B cell (primary cell): ENCODE measurements at regions not wholly inside any gene's neighbourhood (a gene's known extent, or its start where the extent isn't known, plus 50 kb on each side); places are given as distances from the start of the nearest gene placed in this dataset.

ENCODE experiments used
- ATAC-seq: fragments of 200-7000 bp; cut with Tn5 transposase; one replicate; pipeline ENCODE4 v1.10.0; 2021; ENCODE audit warnings: low read depth, mild to moderate bottlenecking, moderate number of reproducible peaks, moderate library complexity
- CTCF ChIA-PET: fragments of 350-600 bp; sonication (Branson Sonifier 250); formaldehyde crosslinking; loops from one replicate; lab custom pipeline; 2021; ENCODE audit warnings: antibody characterized with exemption, inconsistent platforms; lab: Charles Lee
- POLR2A ChIA-PET: fragments of 350-600 bp; sonication (Branson Sonifier 250); formaldehyde crosslinking; loops from one replicate; lab custom pipeline; 2021; ENCODE audit warnings: antibody characterized with exemption; lab: Charles Lee
- DNase-seq: peaks from one replicate; pipeline ENCODE4 v3.0.0; 2013
- H2AFZ ChIP-seq: 2 replicates; pipeline ENCODE4 v1.6.1; 2012; ENCODE audit warnings: mild to moderate bottlenecking, low read depth, low read length; ENCODE audit not compliant: insufficient read depth, poor library complexity, severe bottlenecking
- H3K27ac ChIP-seq, 2 donors: 1 replicate in 1 of 2; 2 replicates in 1 of 2; pipeline ENCODE4 v1.5.1; 2012 to 2013; ENCODE audit warnings: low read length in 2 of 2, mild to moderate bottlenecking in 2 of 2, moderate library complexity in 1 of 2
- H3K27me3 ChIP-seq, 4 experiments: fragments of 200-600 bp in 1 of 4; sonication (generic) in 1 of 4; replicated peaks in 1 of 4; 1 replicate in 2 of 4; 2 replicates in 2 of 4; pipeline versions ENCODE4 v1.6.1 to v1.7.0; 2013 to 2016; ENCODE audit warnings: low read length in 3 of 4, mild to moderate bottlenecking in 2 of 4, mixed read lengths in 1 of 4, moderate library complexity in 1 of 4; ENCODE audit not compliant: insufficient read depth in 4 of 4, control insufficient read depth in 3 of 4; ENCODE audit errors: control extremely low read depth in 1 of 4
- H3K36me3 ChIP-seq, 2 experiments: replicated peaks in 1 of 2; 1 replicate in 1 of 2; 2 replicates in 1 of 2; pipeline versions ENCODE4 v1.6.1 to v1.7.1; 2013; ENCODE audit warnings: low read length in 1 of 2; ENCODE audit not compliant: insufficient read depth in 2 of 2, control insufficient read depth in 1 of 2; ENCODE audit errors: control extremely low read depth in 1 of 2, extremely low read depth in 1 of 2
- H3K4me1 ChIP-seq, 2 donors: fragments of 200-600 bp in 1 of 2; sonication (generic) in 1 of 2; 1 replicate in 1 of 2; 2 replicates in 1 of 2; pipeline versions ENCODE4 v1.5.1 to v1.6.1; 2013 to 2017; ENCODE audit warnings: low read length in 2 of 2; ENCODE audit not compliant: control insufficient read depth in 2 of 2, insufficient read depth in 2 of 2
- H3K4me2 ChIP-seq: replicated peaks from 2 replicates; pipeline ENCODE3; 2012; ENCODE audit warnings: mild to moderate bottlenecking, low read depth, low read length; ENCODE audit not compliant: poor library complexity, severe bottlenecking
- H3K4me3 ChIP-seq, 5 experiments: fragments of 200-600 bp in 1 of 5; sonication (generic) in 1 of 5; 1 replicate in 3 of 5; 2 replicates in 2 of 5; pipeline versions ENCODE4 v1.5.1 to v1.7.0; 2011 to 2016; ENCODE audit warnings: low read length in 4 of 5, mild to moderate bottlenecking in 4 of 5, low read depth in 2 of 5, control low read depth in 1 of 5, moderate library complexity in 1 of 5; ENCODE audit not compliant: insufficient read depth in 1 of 5; ENCODE audit errors: control extremely low read depth in 1 of 5, extremely low read depth in 1 of 5
- H3K79me2 ChIP-seq: fragments of 200-600 bp; sonication (generic); one replicate; pipeline ENCODE4 v1.6.0; 2016; ENCODE audit warnings: low read length; ENCODE audit not compliant: control insufficient read depth, insufficient read depth
- H3K9ac ChIP-seq: fragments of 200-600 bp; sonication (generic); 2 replicates; pipeline ENCODE4 v1.6.1; 2017; ENCODE audit warnings: mild to moderate bottlenecking, low read length, moderate library complexity
- H3K9me3 ChIP-seq, 3 donors: one replicate each; pipeline versions ENCODE4 v1.6.1 to v1.7.1; 2013; ENCODE audit warnings: low read length in 2 of 3; ENCODE audit not compliant: control insufficient read depth in 2 of 3, insufficient read depth in 1 of 3; ENCODE audit errors: control extremely low read depth in 1 of 3
- H4K20me1 ChIP-seq: 2 replicates; pipeline ENCODE4 v1.6.0; 2012; ENCODE audit warnings: mild to moderate bottlenecking, low read length; ENCODE audit not compliant: insufficient read depth, control insufficient read depth, poor library complexity, severe bottlenecking
- H3K27ac Mint-ChIP-seq: one replicate; pipeline ENCODE4 v1.8.0; 2021; ENCODE audit warnings: mixed read lengths
- H3K27me3 Mint-ChIP-seq: one replicate; pipeline ENCODE4 v1.8.0; 2021; ENCODE audit warnings: mixed read lengths
- H3K4me1 Mint-ChIP-seq: one replicate; pipeline ENCODE4 v1.8.0; 2021; ENCODE audit warnings: mixed read lengths
- H3K4me3 Mint-ChIP-seq: one replicate; pipeline ENCODE4 v1.8.0; 2021; ENCODE audit warnings: mixed read lengths
- H3K9me3 Mint-ChIP-seq: one replicate; pipeline ENCODE4 v1.8.0; 2022; ENCODE audit warnings: mixed read lengths; ENCODE audit not compliant: insufficient read depth
- EZH2 ChIP-seq: IDR thresholded peaks from 2 replicates; pipeline ENCODE4 v1.6.1; 2012; ENCODE audit warnings: borderline replicate concordance, low read depth, mild to moderate bottlenecking, moderate library complexity, low read length; ENCODE audit not compliant: insufficient read depth, poor library complexity, severe bottlenecking
- WGBS: methylation state at CpG from one replicate; pipeline ENCODE4 v1.1.5; 2013; ENCODE audit warnings: missing lambda C conversion rate; ENCODE audit not compliant: insufficient coverage; 5-methylcytosine and 5-hydroxymethylcytosine counted together
- intact Hi-C: fragments of 100-400 bp; cut with micrococcal nuclease; formaldehyde crosslinking; loops from one replicate; pipeline ENCODE4 v1.10.0; 2022
- TF ChIP-seq, protein P1 (sequence below): fragments of 200-600 bp; IDR thresholded peaks from one replicate; pipeline ENCODE4 v1.8.0; 2022; ENCODE audit warnings: antibody characterized with exemption, mild to moderate bottlenecking

DNA sequence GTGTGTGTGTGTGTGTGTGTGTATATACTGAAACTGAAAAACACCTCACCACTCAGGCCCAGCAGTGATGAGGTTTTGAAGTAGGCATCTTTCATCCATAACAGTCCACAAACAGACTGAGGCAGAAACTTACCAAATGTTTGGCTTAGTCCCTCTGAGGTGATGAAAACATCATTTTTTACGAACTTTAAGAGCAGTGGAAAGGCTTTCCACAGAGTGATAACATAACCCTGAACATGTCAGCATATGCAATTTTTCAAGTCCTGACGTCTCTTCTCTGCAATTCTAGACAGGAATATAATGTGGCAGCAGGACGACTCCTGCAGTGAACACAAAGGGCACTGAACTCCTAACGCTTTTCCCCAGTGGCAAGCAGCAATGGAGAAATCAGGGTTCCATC is 247.0 kb upstream of the THBS1 start:
- ATAC-seq, result no peak
- Histone ChIP-seq H3K27me3 (no peaks in the 10 kb centered on the region), H3K4me3 (no peak overlapping the region), H3K27ac (no peak overlapping the region), H3K4me2 (no peak overlapping the region), H3K36me3 (no peaks in the 10 kb centered on the region), H3K4me1 (no peaks in the 10 kb centered on the region), H3K9ac (no peak overlapping the region), H3K79me2 (no peaks in the 10 kb centered on the region), H3K9me3 (no peaks in the 10 kb centered on the region), H4K20me1 (no peaks in the 10 kb centered on the region), H2AFZ (no peak overlapping the region)
- 87% methylated on average over 4 of the region's 4 CpGs for WGBS
- ChIA-PET POLR2A (no interaction called here), CTCF (no interaction called here)
- no peaks in the 10 kb centered on the region for H3K9me3 Mint-ChIP-seq
- intact Hi-C loops, result no loop called here
- H3K4me3 Mint-ChIP-seq, result no peak overlapping the region
- no peaks in the 10 kb centered on the region for H3K4me1 Mint-ChIP-seq
- no peak overlapping the region for H3K27ac Mint-ChIP-seq
- no peak for TF ChIP-seq EZH2
- TF ChIP-seq, protein P1, sequence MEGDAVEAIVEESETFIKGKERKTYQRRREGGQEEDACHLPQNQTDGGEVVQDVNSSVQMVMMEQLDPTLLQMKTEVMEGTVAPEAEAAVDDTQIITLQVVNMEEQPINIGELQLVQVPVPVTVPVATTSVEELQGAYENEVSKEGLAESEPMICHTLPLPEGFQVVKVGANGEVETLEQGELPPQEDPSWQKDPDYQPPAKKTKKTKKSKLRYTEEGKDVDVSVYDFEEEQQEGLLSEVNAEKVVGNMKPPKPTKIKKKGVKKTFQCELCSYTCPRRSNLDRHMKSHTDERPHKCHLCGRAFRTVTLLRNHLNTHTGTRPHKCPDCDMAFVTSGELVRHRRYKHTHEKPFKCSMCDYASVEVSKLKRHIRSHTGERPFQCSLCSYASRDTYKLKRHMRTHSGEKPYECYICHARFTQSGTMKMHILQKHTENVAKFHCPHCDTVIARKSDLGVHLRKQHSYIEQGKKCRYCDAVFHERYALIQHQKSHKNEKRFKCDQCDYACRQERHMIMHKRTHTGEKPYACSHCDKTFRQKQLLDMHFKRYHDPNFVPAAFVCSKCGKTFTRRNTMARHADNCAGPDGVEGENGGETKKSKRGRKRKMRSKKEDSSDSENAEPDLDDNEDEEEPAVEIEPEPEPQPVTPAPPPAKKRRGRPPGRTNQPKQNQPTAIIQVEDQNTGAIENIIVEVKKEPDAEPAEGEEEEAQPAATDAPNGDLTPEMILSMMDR, result no peak
- no peak for DNase-seq
- peaks cover 5% of the 10 kb centered on the region for H3K27me3 Mint-ChIP-seq

DNA sequence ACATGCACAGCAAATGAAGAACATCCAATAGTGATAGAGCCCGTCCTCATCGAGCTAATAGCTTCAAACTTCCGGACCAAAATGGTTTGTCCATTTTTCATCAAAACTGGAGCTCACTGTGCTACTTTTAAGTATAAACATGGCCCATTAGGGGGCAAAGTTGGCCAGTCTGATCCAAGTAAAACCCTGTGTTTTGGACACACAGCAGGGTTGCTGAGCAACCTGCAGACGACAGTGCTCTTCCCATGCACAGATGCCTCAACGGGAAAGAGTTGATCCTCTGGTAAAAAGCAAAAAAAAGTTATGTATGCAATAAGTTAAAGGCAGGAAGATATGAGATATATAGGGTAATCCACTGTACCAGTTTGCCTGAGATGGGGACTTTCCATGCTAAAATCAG is 244.0 kb upstream of the THBS1 start:
- Histone ChIP-seq H3K27me3 (no peaks in the 10 kb centered on the region), H3K4me3 (no peak overlapping the region), H3K4me1 (no peaks in the 10 kb centered on the region), H4K20me1 (no peaks in the 10 kb centered on the region), H3K36me3 (no peaks in the 10 kb centered on the region), H3K4me2 (no peak overlapping the region), H3K79me2 (no peaks in the 10 kb centered on the region), H3K9ac (no peak overlapping the region), H3K9me3 (no peaks in the 10 kb centered on the region), H2AFZ (no peak overlapping the region), H3K27ac (no peak overlapping the region)
- peaks cover 5% of the 10 kb centered on the region for H3K27me3 Mint-ChIP-seq
- no peak for TF ChIP-seq EZH2
- TF ChIP-seq, protein P1, result no peak
- POLR2A ChIA-PET, result no interaction called here
- CTCF ChIA-PET, result interaction anchor here (0.7 kb wide), 1 partner anchor 28 kb away, joined by 6 read pairs; no protein-coding TSS in a partner anchor
- DNase-seq, result no peak
- WGBS, result 82% methylated on average over 5 of the region's 5 CpGs
- no peak for ATAC-seq
- H3K9me3 Mint-ChIP-seq, result no peaks in the 10 kb centered on the region
- no peak overlapping the region for H3K4me3 Mint-ChIP-seq
- intact Hi-C loops, result no loop called here
- H3K4me1 Mint-ChIP-seq, result no peaks in the 10 kb centered on the region
- H3K27ac Mint-ChIP-seq, result no peak overlapping the region
